Adipocyte (in vitro differentiated cells): ENCODE measurements at regions not wholly inside any gene's neighbourhood (a gene's known extent, or its start where the extent isn't known, plus 50 kb on each side); places are given as distances from the start of the nearest gene placed in this dataset.
"Not testable (repeated sequence)": the region's sequence is repeated elsewhere in the genome, so short reads cannot be mapped to it uniquely, and the experiment has no call there.

Experiments used
- DNase-seq: peaks from one replicate; pipeline ENCODE4 v3.0.0-alpha.2; 2015; ENCODE audit warnings: low read depth
- H3K27me3 ChIP-seq: replicated peaks from 2 replicates; pipeline ENCODE4 v1.7.0; 2013; ENCODE audit warnings: mild to moderate bottlenecking, low read length, moderate library complexity; ENCODE audit not compliant: control insufficient read depth, insufficient read depth
- H3K36me3 ChIP-seq: 2 replicates; pipeline ENCODE4 v1.7.0; 2013; ENCODE audit warnings: low read length, mild to moderate bottlenecking, moderate library complexity; ENCODE audit not compliant: control insufficient read depth, insufficient read depth, severe bottlenecking
- H3K4me1 ChIP-seq: 2 replicates; pipeline ENCODE4 v1.7.0; 2013; ENCODE audit warnings: mild to moderate bottlenecking, low read length, moderate library complexity; ENCODE audit not compliant: control insufficient read depth, insufficient read depth
- H3K4me3 ChIP-seq: 2 replicates; pipeline ENCODE4 v1.7.0; 2013; ENCODE audit warnings: mild to moderate bottlenecking, low read length, moderate library complexity
- H3K9ac ChIP-seq: 2 replicates; pipeline ENCODE4 v1.7.0; 2013; ENCODE audit warnings: mild to moderate bottlenecking, low read length, moderate library complexity
- H3K9me3 ChIP-seq: 2 replicates; pipeline ENCODE4 v1.7.0; 2013; ENCODE audit warnings: mild to moderate bottlenecking, low read length, moderate library complexity; ENCODE audit not compliant: control insufficient read depth

DNA sequence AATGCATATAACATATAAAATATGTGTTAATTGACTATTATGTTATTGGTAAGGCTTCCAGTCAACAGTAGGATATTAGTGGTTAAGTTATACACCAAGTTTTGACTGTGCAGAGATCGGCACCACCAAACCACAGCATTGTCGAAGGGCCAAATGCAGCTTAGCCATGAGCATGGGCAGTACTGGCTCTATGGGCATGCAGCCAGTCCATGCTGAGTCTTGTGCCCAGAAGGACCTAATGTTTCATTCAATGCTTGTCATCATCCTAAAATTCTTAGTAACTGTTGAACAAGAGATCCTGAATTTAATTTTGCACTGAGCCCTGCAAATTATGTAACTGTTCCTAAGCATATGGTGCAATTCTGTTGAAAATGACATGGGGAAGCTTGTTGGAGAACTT is 233.4 kb upstream of the HS3ST3A1 start:
- Histone ChIP-seq H3K4me1 (peaks cover 3% of the 10 kb centered on the region), H3K9ac (no peak overlapping the region), H3K36me3 (no peaks in the 10 kb centered on the region), H3K4me3 (no peak overlapping the region), H3K9me3 (no peaks in the 10 kb centered on the region), H3K27me3 (no peaks in the 10 kb centered on the region)
- no peak for DNase-seq

DNA sequence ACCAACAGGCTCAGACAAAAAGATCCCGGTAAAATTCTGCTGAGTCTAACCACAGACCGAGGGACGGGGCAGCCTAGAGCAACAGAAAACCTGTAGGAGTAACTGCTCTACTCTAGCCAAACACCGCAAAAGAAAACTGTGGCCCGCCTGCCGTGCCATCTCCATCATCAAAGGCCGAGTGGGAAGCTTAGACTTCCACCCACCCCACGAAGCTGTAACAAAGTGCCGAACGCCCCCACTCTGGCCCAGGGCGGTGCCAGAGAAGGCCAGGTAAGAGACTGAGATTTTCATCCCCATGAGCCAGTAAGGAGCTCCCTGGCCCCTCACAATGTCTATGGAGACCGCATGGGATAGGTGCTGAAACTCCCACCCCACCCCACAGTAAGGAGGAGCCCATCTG is 231.9 kb upstream of the COX10 start:
- Histone ChIP-seq H3K9me3 (no peaks in the 10 kb centered on the region), H3K9ac (no peak overlapping the region), H3K4me1 (peaks cover 3% of the 10 kb centered on the region), H3K36me3 (no peaks in the 10 kb centered on the region), H3K4me3 (no peak overlapping the region), H3K27me3 (no peaks in the 10 kb centered on the region)
- DNase-seq: no peak

DNA sequence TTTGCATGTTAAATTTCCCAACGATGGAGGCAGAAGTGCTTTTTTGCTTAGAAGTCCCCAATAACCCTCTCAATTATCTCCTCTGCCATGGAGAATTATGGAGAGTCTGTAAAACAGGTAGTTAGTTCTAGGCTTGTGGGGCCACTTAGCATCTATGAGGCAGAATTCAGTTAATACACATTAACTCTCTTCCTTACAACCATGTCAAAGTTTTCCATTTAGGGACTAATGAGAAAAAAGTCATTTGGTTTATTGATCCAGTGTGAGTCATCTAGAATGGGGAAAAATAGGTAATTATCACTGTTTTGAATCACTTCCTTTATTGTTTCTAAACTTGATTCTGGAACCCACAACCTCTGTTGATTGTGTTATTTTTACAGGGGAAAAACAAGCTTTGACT is 229.1 kb upstream of the COX10 start:
- DNase-seq: no peak
- Histone ChIP-seq H3K4me3 (no peak overlapping the region), H3K9me3 (no peaks in the 10 kb centered on the region), H3K4me1 (peaks cover 3% of the 10 kb centered on the region), H3K9ac (no peak overlapping the region), H3K36me3 (no peaks in the 10 kb centered on the region), H3K27me3 (no peaks in the 10 kb centered on the region)

DNA sequence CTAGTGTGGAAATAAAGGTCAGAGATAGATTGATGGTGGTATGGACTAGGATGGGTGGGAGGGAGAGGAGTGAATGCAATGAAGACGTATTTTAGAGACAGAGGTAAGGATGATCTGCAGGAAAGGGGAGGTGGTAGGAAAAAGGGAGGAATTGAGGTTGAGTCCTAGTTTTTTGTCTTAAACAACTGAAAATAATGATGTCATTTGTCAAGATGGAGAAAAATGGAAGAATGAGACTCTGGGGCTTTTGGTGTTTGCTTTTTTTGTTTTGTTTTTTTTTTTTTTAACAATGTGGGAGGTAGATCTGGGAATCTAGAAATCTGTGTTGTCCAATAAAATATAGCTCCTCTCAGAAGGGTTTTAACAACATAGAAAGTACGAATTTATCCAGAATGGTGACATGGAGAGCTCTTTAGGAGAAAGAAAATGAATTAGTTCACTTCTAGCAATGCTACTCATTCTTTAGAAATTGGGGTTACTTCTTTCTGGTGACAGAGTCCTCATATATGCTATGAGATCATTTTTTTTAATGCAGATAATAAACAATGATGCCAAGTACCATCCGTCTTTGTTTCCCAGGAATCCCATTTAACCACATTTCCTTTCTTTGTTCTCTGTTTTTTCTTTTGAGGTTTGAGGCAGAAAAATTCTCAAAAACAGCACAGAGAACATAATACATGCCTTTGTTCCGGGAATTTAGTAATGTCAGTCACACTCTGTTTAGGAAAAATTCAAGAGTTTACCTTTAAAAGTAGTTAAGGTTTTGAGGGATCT is 225.3 kb upstream of the COX10 start:
- Histone ChIP-seq H3K9ac (no peak overlapping the region), H3K9me3 (peaks cover 6% of the 10 kb centered on the region), H3K27me3 (no peaks in the 10 kb centered on the region), H3K4me1 (no peaks in the 10 kb centered on the region), H3K4me3 (no peak overlapping the region), H3K36me3 (no peaks in the 10 kb centered on the region)
- no peak for DNase-seq

DNA sequence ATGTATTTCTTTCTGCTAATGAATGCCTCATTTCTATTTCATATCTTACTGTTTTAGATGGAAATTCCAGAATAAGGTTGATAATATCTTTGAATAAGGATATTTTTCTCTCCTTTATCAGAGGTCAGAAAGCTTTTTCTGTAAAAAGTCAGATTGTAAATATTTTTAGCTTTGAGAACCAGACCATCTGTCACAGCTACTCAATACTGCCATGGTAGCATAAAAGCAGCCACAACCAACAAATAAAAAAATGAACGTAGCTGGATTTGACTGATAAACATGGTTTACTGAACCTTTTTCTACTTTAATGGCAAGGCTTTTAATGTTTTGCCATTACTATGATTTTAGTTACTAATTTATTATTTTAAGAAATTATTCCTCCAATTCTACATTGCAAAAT is 217.4 kb upstream of the COX10 start:
- H3K4me1 ChIP-seq: no peaks in the 10 kb centered on the region
- DNase-seq: no peak
- peaks cover 6% of the 10 kb centered on the region for H3K9me3 ChIP-seq
- no peaks in the 10 kb centered on the region for H3K27me3 ChIP-seq
- no peak overlapping the region for H3K4me3 ChIP-seq
- H3K9ac ChIP-seq: no peak overlapping the region
- H3K36me3 ChIP-seq: no peaks in the 10 kb centered on the region

DNA sequence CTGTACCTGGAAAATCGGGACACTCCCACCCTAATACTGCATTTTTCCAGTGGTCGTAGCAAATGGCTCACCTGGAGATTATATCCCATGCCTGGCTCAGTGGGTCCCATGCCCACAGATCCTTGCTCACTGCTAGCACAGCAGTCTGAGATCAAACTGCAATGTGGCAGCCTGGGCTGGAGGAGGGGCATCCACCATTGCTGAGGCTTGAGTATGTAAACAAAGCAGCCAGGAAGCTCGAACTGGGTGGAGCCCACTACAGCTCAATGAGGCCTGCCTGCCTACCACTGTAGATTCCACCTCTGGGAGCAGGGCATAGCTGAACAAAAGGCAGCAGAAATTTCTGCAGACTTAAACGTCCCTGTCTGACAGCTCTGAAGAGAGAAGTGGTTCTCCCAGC is 213.6 kb upstream of the COX10 start:
- H3K36me3 ChIP-seq, H3K9me3 ChIP-seq, H3K9ac ChIP-seq, H3K27me3 ChIP-seq, H3K4me1 ChIP-seq, H3K4me3 ChIP-seq, DNase-seq: not testable (repeated sequence)

DNA sequence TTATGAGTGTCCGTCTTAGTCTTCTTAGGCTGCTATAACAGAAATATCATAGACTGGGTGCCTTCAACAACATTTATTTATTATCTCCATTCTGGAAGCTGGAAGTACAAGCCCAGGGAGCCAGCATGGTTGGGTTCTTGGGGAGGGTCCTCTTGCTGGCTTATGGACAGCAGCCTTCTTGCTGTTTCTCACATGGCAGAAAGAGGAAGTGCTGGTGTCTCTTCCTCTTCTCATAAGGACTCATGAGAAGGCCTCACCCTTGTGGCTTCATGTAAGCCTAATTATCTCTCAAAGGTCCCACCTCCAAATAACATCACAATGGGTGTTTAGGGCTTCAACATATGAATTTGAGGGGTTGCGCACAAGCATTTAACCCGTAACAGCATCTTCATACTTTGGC is 207.0 kb upstream of the COX10 start:
- Histone ChIP-seq H3K9ac (no peak overlapping the region), H3K9me3 (no peaks in the 10 kb centered on the region), H3K27me3 (no peaks in the 10 kb centered on the region), H3K4me1 (peaks cover 17% of the 10 kb centered on the region), H3K4me3 (no peak overlapping the region), H3K36me3 (no peaks in the 10 kb centered on the region)
- no peak for DNase-seq

DNA sequence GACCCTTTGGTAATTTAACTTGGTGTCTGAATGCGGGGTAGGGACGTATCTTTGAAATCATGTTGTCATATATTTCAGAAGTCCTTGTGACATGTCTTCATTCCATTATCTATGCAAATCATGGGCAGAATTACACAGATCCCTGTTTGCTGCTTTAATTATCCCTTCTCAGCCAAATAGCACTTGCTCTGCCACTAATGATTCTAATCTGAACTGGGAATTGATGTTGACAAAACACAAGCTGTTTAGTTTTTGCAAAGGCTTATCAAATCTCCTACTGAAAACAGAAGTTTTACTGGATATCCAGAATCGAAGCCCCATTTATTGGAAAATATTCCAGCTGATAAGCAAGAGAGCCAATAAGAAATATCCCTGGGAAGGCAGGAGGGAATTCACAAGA is 205.9 kb upstream of the COX10 start:
- Histone ChIP-seq H3K9ac (no peak overlapping the region), H3K4me1 (peaks cover 17% of the 10 kb centered on the region), H3K27me3 (no peaks in the 10 kb centered on the region), H3K36me3 (no peaks in the 10 kb centered on the region), H3K9me3 (peaks cover 4% of the 10 kb centered on the region), H3K4me3 (no peak overlapping the region)
- no peak for DNase-seq

DNA sequence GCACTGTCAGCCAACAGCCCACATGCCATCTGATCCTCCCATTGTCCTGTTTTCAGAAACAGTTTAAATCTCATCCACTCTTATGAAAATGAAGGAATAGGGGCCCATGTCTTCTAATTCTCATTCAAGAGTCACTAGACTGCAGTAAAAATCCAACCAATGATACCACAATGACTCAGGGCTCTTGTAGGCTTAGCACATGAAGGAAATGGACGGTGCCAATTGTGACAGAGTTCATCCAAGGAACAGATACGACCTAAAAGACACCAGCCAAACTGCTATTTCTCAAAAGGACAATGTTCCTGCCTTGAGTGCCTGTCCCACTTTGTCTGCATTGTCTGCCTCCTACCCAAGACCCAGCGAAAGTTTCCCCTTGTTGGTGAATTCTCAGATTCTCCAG is 204.8 kb upstream of the COX10 start:
- Histone ChIP-seq H3K9me3 (peaks cover 4% of the 10 kb centered on the region), H3K36me3 (no peaks in the 10 kb centered on the region), H3K27me3 (no peaks in the 10 kb centered on the region), H3K9ac (no peak overlapping the region), H3K4me1 (peaks cover 17% of the 10 kb centered on the region), H3K4me3 (peak overlapping the region; percentile 34)
- peak; percentile 37 for DNase-seq

DNA sequence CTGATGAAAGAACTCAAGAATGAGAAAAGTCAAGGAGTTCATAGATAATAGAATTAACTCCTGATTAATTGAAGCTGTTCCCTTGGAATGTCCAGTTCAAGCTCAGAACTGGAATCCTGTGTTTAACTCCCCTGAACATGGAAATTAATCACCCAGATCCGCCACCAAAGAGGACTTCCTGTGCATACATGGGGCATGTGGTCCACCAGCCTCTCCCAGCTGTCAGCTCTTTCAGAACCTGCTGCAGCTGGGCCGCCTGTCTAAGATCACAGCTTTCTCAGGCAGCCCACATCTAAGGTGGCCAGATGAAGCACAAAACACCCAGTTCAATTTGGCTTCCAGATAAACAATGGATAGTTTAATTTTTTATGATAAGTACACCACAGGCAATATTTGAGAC is 203.7 kb upstream of the COX10 start:
- peaks cover 4% of the 10 kb centered on the region for H3K9me3 ChIP-seq
- no peak overlapping the region for H3K9ac ChIP-seq
- H3K36me3 ChIP-seq: no peaks in the 10 kb centered on the region

DNA sequence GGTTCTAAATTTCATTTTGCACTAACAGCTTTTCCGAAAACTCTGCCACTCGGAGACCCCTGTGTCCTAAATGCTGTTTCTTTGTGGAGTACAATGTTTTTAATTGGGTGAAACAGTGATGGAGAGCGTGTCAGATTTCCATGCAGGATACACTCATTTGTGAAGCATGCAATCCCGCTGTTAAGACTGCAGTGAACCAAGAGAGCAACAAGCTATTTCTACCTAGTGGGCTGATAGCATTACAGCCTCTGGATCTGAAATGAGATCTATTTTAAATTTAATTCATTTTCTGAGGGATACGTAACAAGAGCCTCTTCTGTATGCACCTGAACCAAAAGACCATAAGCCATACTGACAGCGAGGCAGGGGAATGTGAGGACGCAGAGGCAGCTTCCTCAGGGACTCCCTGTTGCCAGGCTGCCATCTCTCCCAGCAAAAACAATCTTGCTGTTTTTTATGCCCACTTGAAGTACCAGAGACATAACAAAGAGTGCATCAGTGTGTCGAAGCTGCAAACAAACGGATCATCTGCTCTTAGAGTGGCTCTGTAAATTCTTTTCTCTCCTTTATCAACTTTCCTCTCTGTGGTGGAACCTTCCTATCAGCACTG is 199.9 kb upstream of the COX10 start:
- H3K9ac ChIP-seq: no peak overlapping the region
- H3K36me3 ChIP-seq: no peaks in the 10 kb centered on the region
- no peak overlapping the region for H3K4me3 ChIP-seq
- peak; percentile 56 for DNase-seq
- no peaks in the 10 kb centered on the region for H3K27me3 ChIP-seq
- peaks cover 9% of the 10 kb centered on the region for H3K4me1 ChIP-seq
- H3K9me3 ChIP-seq: peaks cover 4% of the 10 kb centered on the region

More for the DNA sequence above, 203.7 kb upstream of the COX10 start:
- Histone ChIP-seq H3K4me1 (peaks cover 17% of the 10 kb centered on the region), H3K27me3 (no peaks in the 10 kb centered on the region), H3K4me3 (no peak overlapping the region)
- DNase-seq: no peak

DNA sequence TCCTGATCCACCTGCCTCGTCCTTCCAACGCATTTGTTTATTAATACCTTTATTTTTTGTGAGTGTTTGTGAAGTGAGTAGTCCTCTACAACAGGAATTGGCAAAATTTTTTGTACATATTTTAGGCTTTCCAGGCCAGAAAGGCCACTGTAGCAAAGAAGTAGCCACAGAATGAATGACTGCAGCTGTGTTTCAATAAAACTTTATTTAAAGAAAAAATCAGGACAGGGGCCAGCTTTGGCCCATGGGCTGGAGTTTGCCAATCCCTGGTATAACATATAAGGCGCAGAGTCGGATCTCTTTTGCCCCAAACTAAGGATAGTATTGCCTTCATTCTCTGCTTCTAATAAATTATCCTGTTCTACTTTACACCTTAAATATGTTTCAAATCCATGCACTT is 198.0 kb upstream of the COX10 start:
- no peak for DNase-seq
- H3K36me3 ChIP-seq: no peaks in the 10 kb centered on the region
- H3K9me3 ChIP-seq: peaks cover 4% of the 10 kb centered on the region
- no peak overlapping the region for H3K4me3 ChIP-seq
- H3K27me3 ChIP-seq: no peaks in the 10 kb centered on the region
- no peaks in the 10 kb centered on the region for H3K4me1 ChIP-seq
- no peak overlapping the region for H3K9ac ChIP-seq
